H9 (cell line): ENCODE measurements at regions not wholly inside any gene's neighbourhood (a gene's known extent, or its start where the extent isn't known, plus 50 kb on each side); places are given as distances from the start of the nearest gene placed in this dataset.

Experiments
- DNase-seq: peaks from one replicate; pipeline ENCODE4 v3.0.0-alpha.2; 2017
- H2AFZ ChIP-seq: one replicate; pipeline ENCODE4 v1.6.1; 2013; ENCODE audit warnings: mild to moderate bottlenecking, low read length, control low read depth, moderate library complexity
- H2AK5ac ChIP-seq: 2 replicates; pipeline ENCODE4 v1.6.1; 2013; ENCODE audit warnings: low read length, control low read depth, mixed read lengths; ENCODE audit not compliant: insufficient read length
- H2BK120ac ChIP-seq: one replicate; pipeline ENCODE4 v1.6.1; 2013; ENCODE audit warnings: low read depth, mild to moderate bottlenecking, low read length, control low read depth, inconsistent platforms; ENCODE audit not compliant: poor library complexity, severe bottlenecking
- H2BK12ac ChIP-seq: 2 replicates; pipeline ENCODE4 v1.6.1; 2013; ENCODE audit warnings: low read length, control low read depth, mixed read lengths, low read depth; ENCODE audit not compliant: insufficient read length
- H2BK15ac ChIP-seq: 2 replicates; pipeline ENCODE4 v1.6.1; 2013; ENCODE audit warnings: low read depth, low read length, control low read depth
- H2BK20ac ChIP-seq: one replicate; pipeline ENCODE4 v1.6.1; 2013; ENCODE audit warnings: low read depth, mild to moderate bottlenecking, low read length, control low read depth, inconsistent platforms; ENCODE audit not compliant: poor library complexity, severe bottlenecking
- H2BK5ac ChIP-seq: 2 replicates; pipeline ENCODE4 v1.6.1; 2013; ENCODE audit warnings: low read length, control low read depth, mixed read lengths; ENCODE audit not compliant: insufficient read length
- H3K14ac ChIP-seq: 2 replicates; pipeline ENCODE4 v1.6.1; 2013; ENCODE audit warnings: low read length, control low read depth; ENCODE audit not compliant: insufficient read depth
- H3K18ac ChIP-seq: 2 replicates; pipeline ENCODE4 v1.6.1; 2013; ENCODE audit warnings: low read depth, mild to moderate bottlenecking, mixed read lengths, low read length, control low read depth; ENCODE audit not compliant: insufficient read length
- H3K23ac ChIP-seq: 2 replicates; pipeline ENCODE4 v1.6.1; 2013; ENCODE audit warnings: low read length, control low read depth, mixed read lengths, low read depth; ENCODE audit not compliant: insufficient read length
- H3K23me2 ChIP-seq: 2 replicates; pipeline ENCODE4 v1.6.1; 2013; ENCODE audit warnings: low read depth, mild to moderate bottlenecking, mixed read lengths, low read length, control low read depth; ENCODE audit not compliant: insufficient read length, poor library complexity, severe bottlenecking
- H3K27ac ChIP-seq: 2 replicates; pipeline ENCODE4 v1.5.1; 2013; ENCODE audit warnings: low read length, control low read depth, mixed read lengths, low read depth; ENCODE audit not compliant: insufficient read length
- H3K27me3 ChIP-seq: 2 replicates; pipeline ENCODE4 v1.6.1; 2013; ENCODE audit warnings: low read length, control low read depth, inconsistent platforms; ENCODE audit not compliant: insufficient read depth
- H3K4ac ChIP-seq: 2 replicates; pipeline ENCODE4 v1.6.1; 2013; ENCODE audit warnings: low read depth, mild to moderate bottlenecking, control low read depth, inconsistent platforms, low read length, moderate library complexity
- H3K4me1 ChIP-seq: 2 replicates; pipeline ENCODE4 v1.6.1; 2013; ENCODE audit warnings: low read length, control low read depth, inconsistent platforms; ENCODE audit not compliant: insufficient read depth
- H3K4me2 ChIP-seq: 2 replicates; pipeline ENCODE4 v1.6.1; 2013; ENCODE audit warnings: low read length, control low read depth, mixed read lengths; ENCODE audit not compliant: insufficient read length, insufficient read depth
- H3K56ac ChIP-seq: 2 replicates; pipeline ENCODE4 v1.6.1; 2013; ENCODE audit warnings: low read depth, mild to moderate bottlenecking, mixed read lengths, low read length, control low read depth; ENCODE audit not compliant: insufficient read length
- H3K79me1 ChIP-seq: 2 replicates; pipeline ENCODE4 v1.6.1; 2013; ENCODE audit warnings: low read depth, mild to moderate bottlenecking, moderate library complexity, low read length, control low read depth, inconsistent platforms; ENCODE audit not compliant: insufficient read depth, poor library complexity, severe bottlenecking
- H3K79me2 ChIP-seq: 2 replicates; pipeline ENCODE4 v1.6.1; 2013; ENCODE audit warnings: low read length, control low read depth, inconsistent platforms; ENCODE audit not compliant: insufficient read depth
- H3K9ac ChIP-seq: 2 replicates; pipeline ENCODE4 v1.6.1; 2013; ENCODE audit warnings: low read length, control low read depth, mixed read lengths; ENCODE audit not compliant: insufficient read length; ENCODE audit errors: extremely low read depth
- H3K9me3 ChIP-seq: one replicate; pipeline ENCODE4 v1.6.1; 2013; ENCODE audit warnings: low read depth, low read length, inconsistent platforms; ENCODE audit not compliant: control insufficient read depth
- H3T11ph ChIP-seq: one replicate; pipeline ENCODE4 v1.6.1; 2013; ENCODE audit warnings: mild to moderate bottlenecking, low read length, control low read depth, inconsistent platforms
- H4K20me1 ChIP-seq: one replicate; pipeline ENCODE4 v1.6.1; 2013; ENCODE audit not compliant: control insufficient read depth, insufficient read length, insufficient read depth
- H4K5ac ChIP-seq: 2 replicates; pipeline ENCODE4 v1.6.1; 2013; ENCODE audit warnings: low read depth, mild to moderate bottlenecking, mixed read lengths, low read length, control low read depth; ENCODE audit not compliant: insufficient read length
- H4K8ac ChIP-seq: replicated peaks from 2 replicates; pipeline ENCODE4 v1.6.1; 2013; ENCODE audit warnings: low read length, control low read depth, mixed read lengths, low read depth; ENCODE audit not compliant: insufficient read length
- H4K91ac ChIP-seq: 2 replicates; pipeline ENCODE4 v1.6.1; 2013; ENCODE audit warnings: low read depth, mild to moderate bottlenecking, moderate library complexity, mixed read lengths, low read length, control low read depth; ENCODE audit not compliant: insufficient read length
- H3K27ac Mint-ChIP-seq, 3 experiments: 2 replicates in 2 of 3; 3 replicates in 1 of 3; pipeline ENCODE4 v1.8.0; 2020 to 2021; ENCODE audit warnings: mixed read lengths in 3 of 3, mild to moderate bottlenecking in 1 of 3, moderate library complexity in 1 of 3
- H3K27me3 Mint-ChIP-seq: 2 replicates; pipeline ENCODE4 v1.8.0; 2021; ENCODE audit warnings: low read depth, mild to moderate bottlenecking, moderate library complexity, mixed read lengths
- H3K36me3 Mint-ChIP-seq, 3 experiments: 2 replicates in 2 of 3; 3 replicates in 1 of 3; pipeline ENCODE4 v1.8.0; 2020 to 2021; ENCODE audit warnings: low read depth in 3 of 3, mixed read lengths in 3 of 3; ENCODE audit not compliant: insufficient read depth in 1 of 3
- H3K4me1 Mint-ChIP-seq, 2 experiments: 2 replicates each; pipeline ENCODE4 v1.8.0; 2020; ENCODE audit warnings: mixed read lengths in 2 of 2
- H3K4me3 Mint-ChIP-seq, 2 experiments: 2 replicates in 1 of 2; 3 replicates in 1 of 2; pipeline ENCODE4 v1.8.0; 2020 to 2021; ENCODE audit warnings: mild to moderate bottlenecking in 2 of 2, mixed read lengths in 2 of 2, moderate library complexity in 1 of 2
- H3K9me3 Mint-ChIP-seq, 2 experiments: 2 replicates in 1 of 2; 3 replicates in 1 of 2; pipeline ENCODE4 v1.8.0; 2020; ENCODE audit warnings: mild to moderate bottlenecking in 2 of 2, mixed read lengths in 2 of 2, moderate library complexity in 1 of 2
- CTCF ChIP-seq: fragments of 200-600 bp; sonication (generic); conservative IDR thresholded peaks from 3 replicates; pipeline ENCODE4 v1.8.0; 2021; ENCODE audit warnings: antibody characterized with exemption, mild to moderate bottlenecking
- WGBS: extraction: QIAGEN DNeasy Blood & Tissue Kit; methylation state at CpG from one replicate; pipeline ENCODE4 v1.1.7; 2013; ENCODE audit warnings: missing lambda C conversion rate, low lambda C conversion rate, mixed read lengths; ENCODE audit not compliant: insufficient read length; ENCODE audit errors: extremely low coverage; 5-methylcytosine and 5-hydroxymethylcytosine counted together

GRCh38 chr9:110148891-110149290 is 59.1 kb downstream of the C9orf152 start:
- H3T11ph ChIP-seq: no peak overlapping the region
- no peak overlapping the region for H2BK12ac ChIP-seq
- no peak overlapping the region for H2BK120ac ChIP-seq
- no peak overlapping the region for H3K14ac ChIP-seq
- H4K8ac ChIP-seq: no peak overlapping the region
- Mint-ChIP-seq H3K27ac (no peak overlapping the region; a peak in 1 of 7 replicates), H3K4me3 (no peak overlapping the region), H3K9me3 (peaks cover 5 to 7% of the 10 kb centered on the region in 2 experiments; a peak in 3 of 5 replicates), H3K36me3 (peaks cover 12 to 21% (median 12%) of the 10 kb centered on the region in 3 experiments), H3K4me1 (peaks cover 3 to 5% of the 10 kb centered on the region in 2 experiments; a peak in 2 of 4 replicates), H3K27me3 (no peaks in the 10 kb centered on the region)
- H4K20me1 ChIP-seq: no peaks in the 10 kb centered on the region
- no peak overlapping the region for H3K18ac ChIP-seq
- no peak overlapping the region for H2BK20ac ChIP-seq
- no peak overlapping the region for H3K56ac ChIP-seq
- H3K9me3 ChIP-seq: no peaks in the 10 kb centered on the region
- TF ChIP-seq CTCF: no peak
- H3K23ac ChIP-seq: no peak overlapping the region
- no peak overlapping the region for H3K4ac ChIP-seq
- DNase-seq: no peak
- H3K4me1 ChIP-seq: no peaks in the 10 kb centered on the region; the same call in 1 of the 2 replicates
- H4K5ac ChIP-seq: no peak overlapping the region
- H3K9ac ChIP-seq: no peak overlapping the region
- no peak overlapping the region for H2BK5ac ChIP-seq
- H3K27me3 ChIP-seq: no peaks in the 10 kb centered on the region
- no peak overlapping the region for H4K91ac ChIP-seq
- peaks cover 2% of the 10 kb centered on the region; the same call in 1 of the 2 replicates for H3K79me2 ChIP-seq
- no peak overlapping the region for H3K27ac ChIP-seq
- no peaks in the 10 kb centered on the region for H3K23me2 ChIP-seq
- no peak overlapping the region for H2AFZ ChIP-seq
- H3K4me2 ChIP-seq: no peak overlapping the region
- H2BK15ac ChIP-seq: no peak overlapping the region
- peaks cover 3% of the 10 kb centered on the region for H3K79me1 ChIP-seq
- WGBS: no CpG with 5 or more reads among the region's 4 CpGs
- no peak overlapping the region for H2AK5ac ChIP-seq
